ENCODE measurements at regions not wholly inside any gene's neighbourhood (a gene's known extent, or its start where the extent isn't known, plus 50 kb on each side); places are given as distances from the start of the nearest gene placed in this dataset.

- H3K9me3 ChIP-seq, result no peaks in the 10 kb centered on the region
- DNase-seq, result no peak
- TF ChIP-seq, protein P1, sequence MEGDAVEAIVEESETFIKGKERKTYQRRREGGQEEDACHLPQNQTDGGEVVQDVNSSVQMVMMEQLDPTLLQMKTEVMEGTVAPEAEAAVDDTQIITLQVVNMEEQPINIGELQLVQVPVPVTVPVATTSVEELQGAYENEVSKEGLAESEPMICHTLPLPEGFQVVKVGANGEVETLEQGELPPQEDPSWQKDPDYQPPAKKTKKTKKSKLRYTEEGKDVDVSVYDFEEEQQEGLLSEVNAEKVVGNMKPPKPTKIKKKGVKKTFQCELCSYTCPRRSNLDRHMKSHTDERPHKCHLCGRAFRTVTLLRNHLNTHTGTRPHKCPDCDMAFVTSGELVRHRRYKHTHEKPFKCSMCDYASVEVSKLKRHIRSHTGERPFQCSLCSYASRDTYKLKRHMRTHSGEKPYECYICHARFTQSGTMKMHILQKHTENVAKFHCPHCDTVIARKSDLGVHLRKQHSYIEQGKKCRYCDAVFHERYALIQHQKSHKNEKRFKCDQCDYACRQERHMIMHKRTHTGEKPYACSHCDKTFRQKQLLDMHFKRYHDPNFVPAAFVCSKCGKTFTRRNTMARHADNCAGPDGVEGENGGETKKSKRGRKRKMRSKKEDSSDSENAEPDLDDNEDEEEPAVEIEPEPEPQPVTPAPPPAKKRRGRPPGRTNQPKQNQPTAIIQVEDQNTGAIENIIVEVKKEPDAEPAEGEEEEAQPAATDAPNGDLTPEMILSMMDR (IDR thresholded peaks at IDR 0.05; ENCODE audit: low read depth, low read length), result no peak
- H3K27me3 ChIP-seq, result peaks cover 30% of the 10 kb centered on the region
- no peaks in the 10 kb centered on the region for H3K36me3 ChIP-seq
- no peaks in the 10 kb centered on the region for H3K4me1 ChIP-seq
- H3K4me3 ChIP-seq (ENCODE audit: low read depth, low read length), result no peak overlapping the region
Observed at GRCh38 chr14:53384073-53384472, 230.9 kb upstream of the DDHD1 start.

GRCh38 chr14:53381895-53382294 lies 228.8 kb upstream of the DDHD1 start:
- TF ChIP-seq, protein P1 (IDR thresholded peaks at IDR 0.05; ENCODE audit: low read depth, low read length), result no peak
- H3K27me3 ChIP-seq, result peaks cover 14% of the 10 kb centered on the region; the same call in 1 of the 2 replicates
- no peak for DNase-seq
- no peaks in the 10 kb centered on the region for H3K4me1 ChIP-seq
- H3K4me3 ChIP-seq (ENCODE audit: low read depth, low read length), result no peak overlapping the region
- no peaks in the 10 kb centered on the region for H3K36me3 ChIP-seq
- H3K9me3 ChIP-seq, result no peaks in the 10 kb centered on the region

DNA sequence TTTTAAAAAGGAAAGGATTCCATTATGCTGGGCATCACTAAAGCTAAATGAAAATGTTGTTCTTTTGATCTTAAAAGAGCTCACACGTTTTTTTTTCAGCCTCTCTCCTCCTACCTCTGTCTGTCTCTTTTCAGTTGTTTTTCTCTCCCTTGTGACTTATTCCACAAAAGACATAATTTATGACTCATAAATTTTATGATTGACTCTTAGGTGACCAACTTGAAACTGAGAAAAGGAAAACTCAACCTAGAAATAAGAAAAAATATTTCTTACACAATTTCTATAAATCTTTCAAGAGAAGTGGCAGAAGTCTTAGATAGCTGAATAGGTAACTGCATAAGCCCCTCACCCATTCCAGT lies 227.7 kb upstream of the DDHD1 start:
- Histone ChIP-seq H3K4me3 (ENCODE audit: low read depth, low read length) (no peak overlapping the region), H3K9me3 (no peaks in the 10 kb centered on the region), H3K4me1 (no peaks in the 10 kb centered on the region), H3K36me3 (no peaks in the 10 kb centered on the region), H3K27me3 (peaks cover 8% of the 10 kb centered on the region; the same call in 1 of the 2 replicates)
- no peak for DNase-seq
- TF ChIP-seq, protein P1 (IDR thresholded peaks at IDR 0.05; ENCODE audit: low read depth, low read length), result no peak

DNA sequence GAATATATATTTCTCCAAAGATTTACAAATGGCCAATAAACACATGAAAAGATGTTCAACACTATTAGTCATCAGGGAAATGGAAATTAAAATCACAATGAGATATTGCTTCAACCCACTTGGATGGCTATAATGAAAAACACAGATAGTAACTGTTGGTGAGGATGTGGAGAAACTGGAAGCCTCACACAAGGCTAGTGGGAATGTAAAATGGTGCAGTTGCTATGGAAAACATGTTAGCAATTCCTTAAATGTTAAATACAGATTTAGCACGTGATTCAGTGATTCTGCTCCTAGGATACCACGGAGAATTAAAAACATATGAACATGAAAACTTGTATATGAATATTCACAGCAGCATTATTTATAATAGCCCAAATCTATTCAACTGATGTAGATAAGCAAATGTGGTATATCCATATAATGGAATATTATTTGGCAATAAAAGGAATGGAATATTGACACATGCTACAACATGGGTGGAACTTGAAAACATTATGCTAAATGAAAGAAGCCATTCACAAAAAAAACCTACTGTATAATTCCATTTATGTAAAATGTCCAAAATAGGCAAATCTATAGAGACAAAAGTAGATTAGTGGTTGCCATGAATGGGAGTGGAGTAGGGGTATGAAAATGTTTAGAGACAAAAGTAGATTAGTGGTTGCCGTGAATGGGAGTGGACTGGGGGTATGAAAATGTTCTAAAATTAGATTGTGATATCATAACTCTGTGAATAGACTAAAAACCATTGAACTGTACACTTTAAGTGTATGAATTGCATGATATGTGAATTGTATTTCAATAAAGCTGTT lies 227.1 kb upstream of the DDHD1 start:
- 0 out of 2 replicates have a peak, but pooled peaks cover 6% of the 10 kb centered on the region for H3K27me3 ChIP-seq

GRCh38 chr14:53378142-53378541 lies 225.0 kb upstream of the DDHD1 start:
- no peaks in the 10 kb centered on the region for H3K4me1 ChIP-seq
- TF ChIP-seq, protein P1 (IDR thresholded peaks at IDR 0.05; ENCODE audit: low read depth, low read length), result no peak
- no peak overlapping the region for H3K4me3 ChIP-seq (ENCODE audit: low read depth, low read length)
- H3K36me3 ChIP-seq, result no peaks in the 10 kb centered on the region
- DNase-seq, result no peak
- H3K27me3 ChIP-seq, result peaks cover 9% of the 10 kb centered on the region; the same call in 1 of the 2 replicates
- H3K9me3 ChIP-seq, result no peaks in the 10 kb centered on the region

More for the DNA sequence above, 227.1 kb upstream of the DDHD1 start:
- Histone ChIP-seq H3K9me3 (no peaks in the 10 kb centered on the region), H3K4me3 (ENCODE audit: low read depth, low read length) (no peak overlapping the region), H3K36me3 (no peaks in the 10 kb centered on the region), H3K4me1 (no peaks in the 10 kb centered on the region)
- TF ChIP-seq, protein P1 (IDR thresholded peaks at IDR 0.05; ENCODE audit: low read depth, low read length), result no peak
- no peak for DNase-seq

- TF ChIP-seq, protein P1 (IDR thresholded peaks at IDR 0.05; ENCODE audit: low read depth, low read length), result no peak
- no peaks in the 10 kb centered on the region for H3K9me3 ChIP-seq
- H3K4me1 ChIP-seq, result no peaks in the 10 kb centered on the region
- H3K4me3 ChIP-seq (ENCODE audit: low read depth, low read length), result no peak overlapping the region
- DNase-seq, result no peak
- no peaks in the 10 kb centered on the region for H3K36me3 ChIP-seq
- peaks cover 9% of the 10 kb centered on the region; the same call in 1 of the 2 replicates for H3K27me3 ChIP-seq
Observed at GRCh38 chr14:53376064-53376463, 222.9 kb upstream of the DDHD1 start.

All from BE2C (cell line).